ENCODE measurements at regions not wholly inside any gene's neighbourhood (a gene's known extent, or its start where the extent isn't known, plus 50 kb on each side); places are given as distances from the start of the nearest gene placed in this dataset.

- no peak for TF ChIP-seq ZBTB33 (IDR thresholded peaks at IDR 0.05; ENCODE audit: extremely low read depth, insufficient replicate concordance, low read length)
- TF ChIP-seq EGR1 (IDR thresholded peaks at IDR 0.05; ENCODE audit: low read depth), result no peak
- no peak for TF ChIP-seq SRF (IDR thresholded peaks at IDR 0.05; ENCODE audit: low read depth)
- TF ChIP-seq YY1 (IDR thresholded peaks at IDR 0.05; ENCODE audit: extremely low read depth, insufficient replicate concordance, low read depth, low read length), result no peak
- no peak for TF ChIP-seq POLR2A (IDR thresholded peaks at IDR 0.05; ENCODE audit: borderline replicate concordance, extremely low read depth, insufficient read depth, insufficient read length)
- TF ChIP-seq CEBPB (IDR thresholded peaks at IDR 0.05; ENCODE audit: low read depth), result no peak
- no peak for TF ChIP-seq ATF3 (IDR thresholded peaks at IDR 0.05)
- no peak for TF ChIP-seq EZH2 (IDR thresholded peaks at IDR 0.05)
- no peak for TF ChIP-seq JUND (IDR thresholded peaks at IDR 0.05)
- no peak for TF ChIP-seq SP1 (IDR thresholded peaks at IDR 0.05; ENCODE audit: low read depth)
- TF ChIP-seq CBX3 (IDR thresholded peaks at IDR 0.05; ENCODE audit: low read depth), result no peak
- no peak for TF ChIP-seq FOSL1 (IDR thresholded peaks at IDR 0.05; ENCODE audit: low read depth)
- no peak for TF ChIP-seq CTCF (IDR thresholded peaks at IDR 0.05 in 2 of 3, conservative IDR thresholded peaks at IDR 0.05 in 1 of 3; ENCODE audit: borderline replicate concordance in 1 of 3, insufficient read depth in 1 of 3, low read depth in 2 of 3, low read length in 2 of 3)
- ChIA-PET POLR2A (no interaction called here), RAD21 (ENCODE audit: low non-redundant PET in 1 of 2, low total read pairs in 2 of 2, uncharacterized antibody in 2 of 2, unreplicated experiment in 2 of 2) (no interaction called here), CTCF (no interaction called here)
- no peak for ATAC-seq
- Histone ChIP-seq H3K79me2 (ENCODE audit: insufficient read depth, low read length) (no peaks in the 10 kb centered on the region), H3K27ac (ENCODE audit: low read depth, low read length) (no peak overlapping the region), H4K20me1 (ENCODE audit: insufficient read depth) (no peaks in the 10 kb centered on the region), H3K36me3 (ENCODE audit: control insufficient read depth in 1 of 2, insufficient read depth in 2 of 2, low read length in 2 of 2) (no peaks in the 10 kb centered on the region), H3K27me3 (ENCODE audit: insufficient read depth, low read length) (no peaks in the 10 kb centered on the region), H3K4me1 (ENCODE audit: control insufficient read depth in 1 of 2, insufficient read depth in 2 of 2, low read length in 2 of 2) (no peaks in the 10 kb centered on the region), H3K4me3 (replicated peaks in 1 of 2; ENCODE audit: low read depth in 1 of 2, low read length in 2 of 2) (no peak overlapping the region), H3K9me3 (ENCODE audit: control insufficient read depth in 1 of 2, insufficient read depth in 1 of 2, low read depth in 1 of 2, low read length in 2 of 2) (no peaks in the 10 kb centered on the region), H3K9me2 (ENCODE audit: insufficient read depth) (no peaks in the 10 kb centered on the region), H3K9ac (ENCODE audit: low read length) (no peak overlapping the region), H2AFZ (ENCODE audit: low read depth, low read length, poor library complexity, severe bottlenecking) (no peak overlapping the region), H3K4me2 (ENCODE audit: low read length) (no peak overlapping the region)
- BruUV-seq (replicated peaks), result no TSS peak
- intact Hi-C loops (cut with micrococcal nuclease), result no loop called here
- DNase-seq (ENCODE audit: low read depth, low spot score), result no peak
Measured at GRCh38 chr7:86301301-86301700, 342.4 kb upstream of the GRM3 start.
